ENCODE measurements at regions not wholly inside any gene's neighbourhood (a gene's known extent, or its start where the extent isn't known, plus 50 kb on each side); places are given as distances from the start of the nearest gene placed in this dataset.

- H3K36me3 Mint-ChIP-seq: no peaks in the 10 kb centered on the region
- H3K4me3 Mint-ChIP-seq: no peak overlapping the region
- Histone ChIP-seq H3K9me3 (ENCODE audit: low read depth) (no peaks in the 10 kb centered on the region), H3F3A (ENCODE audit: low read depth) (peaks cover 13% of the 10 kb centered on the region), H3K9ac (no peak overlapping the region), H3K36me3 (no peaks in the 10 kb centered on the region), H3K27me3 (no peaks in the 10 kb centered on the region), H4K20me1 (ENCODE audit: low read depth) (no peaks in the 10 kb centered on the region), H3K4me1 (peaks cover 49% of the 10 kb centered on the region), H2AFZ (replicated peaks) (no peak overlapping the region), H3K79me2 (ENCODE audit: low read depth) (no peaks in the 10 kb centered on the region), H3K27ac (no peak overlapping the region), H3K4me2 (no peak overlapping the region), H3K4me3 (no peak overlapping the region)
- H3K4me1 Mint-ChIP-seq: peaks cover 53% of the 10 kb centered on the region
- H3K9me3 Mint-ChIP-seq: no peaks in the 10 kb centered on the region
- peaks cover 8% of the 10 kb centered on the region for H3K27me3 Mint-ChIP-seq (ENCODE audit: insufficient read depth, low read depth)
- no peak overlapping the region for H3K27ac Mint-ChIP-seq
- TF ChIP-seq EZH2 (IDR thresholded peaks at IDR 0.05): no peak
- TF ChIP-seq EZH2phosphoT487 (IDR thresholded peaks at IDR 0.05): no peak
- no peak for TF ChIP-seq CTCF (IDR thresholded peaks at IDR 0.05)
- no peak for DNase-seq (ENCODE audit: low spot score)
Observed at GRCh38 chr2:200086911-200087310, 131.5 kb downstream of the MAIP1 start.

GRCh38 chr2:200087451-200087850, 132.1 kb downstream of the MAIP1 start:
- no peak for TF ChIP-seq CTCF (IDR thresholded peaks at IDR 0.05)
- TF ChIP-seq EZH2 (IDR thresholded peaks at IDR 0.05): no peak
- no peak for TF ChIP-seq EZH2phosphoT487 (IDR thresholded peaks at IDR 0.05)
- no peak overlapping the region for H3K27ac Mint-ChIP-seq
- Histone ChIP-seq H3K4me3 (no peak overlapping the region), H2AFZ (replicated peaks) (no peak overlapping the region), H3K79me2 (ENCODE audit: low read depth) (no peaks in the 10 kb centered on the region), H3K4me2 (no peak overlapping the region), H3F3A (ENCODE audit: low read depth) (peaks cover 7% of the 10 kb centered on the region), H3K36me3 (no peaks in the 10 kb centered on the region), H3K27ac (no peak overlapping the region), H3K27me3 (no peaks in the 10 kb centered on the region), H3K9me3 (ENCODE audit: low read depth) (no peaks in the 10 kb centered on the region), H3K9ac (no peak overlapping the region), H3K4me1 (peaks cover 49% of the 10 kb centered on the region), H4K20me1 (ENCODE audit: low read depth) (no peaks in the 10 kb centered on the region)
- H3K27me3 Mint-ChIP-seq (ENCODE audit: insufficient read depth, low read depth): peaks cover 8% of the 10 kb centered on the region
- no peaks in the 10 kb centered on the region for H3K9me3 Mint-ChIP-seq
- no peak overlapping the region for H3K4me3 Mint-ChIP-seq
- no peak for DNase-seq (ENCODE audit: low spot score)
- peaks cover 52% of the 10 kb centered on the region for H3K4me1 Mint-ChIP-seq
- no peaks in the 10 kb centered on the region for H3K36me3 Mint-ChIP-seq

- Mint-ChIP-seq H3K27me3 (ENCODE audit: insufficient read depth, low read depth) (peaks cover 5% of the 10 kb centered on the region), H3K9me3 (no peaks in the 10 kb centered on the region), H3K4me3 (no peak overlapping the region), H3K4me1 (peaks cover 50% of the 10 kb centered on the region), H3K27ac (peak overlapping the region; percentile 20), H3K36me3 (no peaks in the 10 kb centered on the region)
- Histone ChIP-seq H3K36me3 (no peaks in the 10 kb centered on the region), H4K20me1 (ENCODE audit: low read depth) (no peaks in the 10 kb centered on the region), H3K27me3 (no peaks in the 10 kb centered on the region), H2AFZ (replicated peaks) (no peak overlapping the region), H3K9ac (no peak overlapping the region), H3F3A (ENCODE audit: low read depth) (peaks cover 3% of the 10 kb centered on the region), H3K4me3 (no peak overlapping the region), H3K79me2 (ENCODE audit: low read depth) (no peaks in the 10 kb centered on the region), H3K27ac (no peak overlapping the region), H3K4me1 (peaks cover 44% of the 10 kb centered on the region), H3K4me2 (peak overlapping the region; percentile 6), H3K9me3 (ENCODE audit: low read depth) (no peaks in the 10 kb centered on the region)
- DNase-seq (ENCODE audit: low spot score): peak; percentile 36
- TF ChIP-seq EZH2phosphoT487 (IDR thresholded peaks at IDR 0.05) (no peak), EZH2 (IDR thresholded peaks at IDR 0.05) (no peak), CTCF (IDR thresholded peaks at IDR 0.05) (no peak)
Observed at GRCh38 chr2:200089040-200089755, 133.8 kb downstream of the MAIP1 start.
